ENCODE measurements at regions not wholly inside any gene's neighbourhood (a gene's known extent, or its start where the extent isn't known, plus 50 kb on each side); places are given as distances from the start of the nearest gene placed in this dataset.

GRCh38 chr9:117547904-117548303 is 133.0 kb upstream of the ASTN2 start:
- no peak for DNase-seq (ENCODE audit: low spot score)

- no peak for DNase-seq (ENCODE audit: low spot score)
Observed at GRCh38 chr9:117546894-117547678, 132.2 kb upstream of the ASTN2 start.

- DNase-seq (ENCODE audit: low spot score), result no peak
Observed at GRCh38 chr9:117545846-117546245, 131.0 kb upstream of the ASTN2 start.

- no peak for DNase-seq (ENCODE audit: low spot score)
Observed at GRCh38 chr9:117543089-117543488, 128.2 kb upstream of the ASTN2 start.

GRCh38 chr9:117542021-117542420 is 127.2 kb upstream of the ASTN2 start:
- no peak for DNase-seq (ENCODE audit: low spot score)

- DNase-seq (ENCODE audit: low spot score), result no peak
Observed at GRCh38 chr9:117541181-117541580, 126.3 kb upstream of the ASTN2 start.

GRCh38 chr9:117535973-117536372 is 121.1 kb upstream of the ASTN2 start:
- DNase-seq (ENCODE audit: low spot score), result no peak

- peak; percentile 36 for DNase-seq (ENCODE audit: low spot score)
Observed at GRCh38 chr9:117535434-117535833, 120.6 kb upstream of the ASTN2 start.

DNA sequence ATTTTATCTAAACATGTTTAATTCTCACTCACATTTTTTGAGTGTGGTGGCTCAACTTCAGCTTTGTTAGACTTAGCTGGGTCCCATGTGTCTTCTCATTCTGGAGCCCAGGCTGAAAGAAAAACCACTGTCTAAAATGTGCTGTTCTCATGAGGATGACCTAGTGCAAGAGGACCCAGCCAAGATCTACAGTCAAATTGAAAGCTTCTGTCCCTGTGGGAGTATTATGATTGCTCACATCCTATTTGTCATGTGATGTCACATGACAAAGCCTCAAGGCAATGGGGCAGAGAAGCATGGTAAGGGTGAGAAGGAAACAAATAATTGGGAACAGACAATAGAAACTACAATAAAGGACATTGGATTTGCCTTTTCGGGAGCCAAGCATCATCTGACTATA is 113.4 kb upstream of the ASTN2 start:
- DNase-seq (ENCODE audit: low spot score), result no peak

GRCh38 chr9:117526674-117527073 is 111.8 kb upstream of the ASTN2 start:
- DNase-seq (ENCODE audit: low spot score), result no peak

- DNase-seq (ENCODE audit: low spot score), result no peak
Observed at GRCh38 chr9:117523531-117524153, 108.8 kb upstream of the ASTN2 start.

GRCh38 chr9:117521293-117521692 is 106.4 kb upstream of the ASTN2 start:
- DNase-seq (ENCODE audit: low spot score), result no peak

DNA sequence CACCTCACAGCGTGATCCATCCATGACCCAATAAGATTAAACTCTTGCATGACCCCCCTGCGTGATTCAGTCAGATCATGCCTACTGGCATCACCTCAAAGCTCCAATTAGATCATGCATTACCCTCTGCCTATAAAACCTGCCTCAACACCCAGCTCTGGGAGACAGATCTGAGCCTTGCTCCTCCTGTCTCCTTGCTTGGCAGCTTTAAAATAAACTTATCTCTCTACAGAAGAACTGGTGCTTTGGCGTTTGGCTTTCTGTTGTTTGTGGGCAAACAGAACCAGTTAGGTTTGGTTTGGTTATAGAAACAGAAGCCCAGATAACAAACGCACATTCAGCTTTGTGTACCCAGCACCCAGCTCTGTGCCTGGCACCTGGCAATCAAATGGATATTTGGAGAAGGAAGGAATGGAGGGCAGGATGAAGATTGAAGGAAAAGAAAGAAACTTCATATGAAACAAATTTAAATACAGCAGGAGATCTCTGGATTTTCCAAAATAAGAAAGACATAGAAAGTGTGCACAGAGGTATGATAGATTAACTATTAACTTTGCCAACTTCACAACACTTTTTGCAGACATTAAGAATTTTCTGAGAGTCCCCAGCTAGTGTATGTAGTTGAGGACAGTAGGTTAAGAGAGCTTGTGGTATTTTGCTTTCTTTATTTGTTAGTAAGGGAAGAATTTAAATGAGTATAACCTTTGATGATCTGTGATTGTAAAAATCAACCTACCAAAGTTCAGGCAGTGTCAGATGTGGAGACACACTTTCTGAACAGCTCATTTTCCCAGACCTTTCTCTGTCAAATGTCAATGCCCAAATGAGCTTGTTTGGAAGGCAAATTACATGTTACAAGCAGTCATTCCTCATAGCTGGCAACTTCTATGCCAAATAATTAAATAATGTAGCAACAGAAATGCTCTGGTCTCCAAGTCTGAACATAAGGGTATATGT is 102.1 kb upstream of the ASTN2 start:
- no peak for DNase-seq (ENCODE audit: low spot score)

GRCh38 chr9:117511852-117512481 is 97.1 kb upstream of the ASTN2 start:
- no peak for DNase-seq (ENCODE audit: low spot score)

DNA sequence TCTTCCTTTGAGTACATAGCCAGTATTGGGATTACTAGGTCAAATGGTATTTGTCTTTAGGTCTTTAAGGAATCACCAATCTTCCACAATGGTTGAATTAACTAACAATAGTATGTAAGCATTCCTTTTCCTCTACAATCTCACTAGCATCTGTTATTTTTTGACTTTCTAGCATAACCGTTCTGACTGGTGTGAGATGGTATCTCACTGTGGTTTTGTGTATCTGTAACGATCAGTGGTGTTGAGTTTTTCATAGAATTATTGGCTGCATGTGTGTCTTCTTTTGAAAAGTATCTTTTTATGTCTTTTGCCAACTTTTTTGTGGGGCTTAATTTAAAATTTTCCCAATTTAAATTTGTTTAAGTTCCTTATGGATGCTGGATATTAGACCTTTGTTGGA is 81.5 kb upstream of the ASTN2 start:
- no peak for DNase-seq (ENCODE audit: low spot score)

DNA sequence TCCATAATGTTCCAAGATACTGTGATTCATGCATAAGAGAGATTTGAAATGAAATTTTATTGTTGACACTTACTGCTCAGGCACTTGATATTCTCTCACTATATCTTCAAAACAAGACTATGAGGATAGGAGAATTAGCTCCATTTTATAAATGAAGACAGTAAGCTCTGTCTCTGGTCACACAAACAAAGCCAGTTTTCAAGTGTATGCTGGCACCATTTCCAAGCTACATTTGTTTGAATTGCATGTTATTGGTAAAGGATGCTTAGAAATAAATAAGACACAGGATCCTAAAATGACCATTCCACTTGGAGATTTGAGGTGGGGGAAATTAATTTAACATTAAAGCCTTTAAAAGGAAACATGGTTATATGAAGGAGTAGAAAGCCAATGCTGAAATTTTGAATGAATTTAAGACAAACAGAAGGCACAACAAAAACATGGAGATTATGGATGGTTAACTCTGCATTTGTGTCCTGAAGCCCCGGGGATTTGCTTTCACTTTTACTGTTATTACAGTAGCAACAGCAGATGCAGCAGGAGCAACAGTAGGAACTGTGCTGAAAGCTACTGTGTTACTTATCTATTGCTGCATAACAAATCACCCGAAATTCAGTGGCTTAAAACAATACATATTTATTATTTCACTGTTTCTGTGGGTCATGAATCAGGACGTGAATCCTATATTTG is 79.7 kb upstream of the ASTN2 start:
- peak; percentile 96 for DNase-seq (ENCODE audit: low spot score)

GRCh38 chr9:117492476-117492875 is 77.6 kb upstream of the ASTN2 start:
- DNase-seq (ENCODE audit: low spot score), result peak; percentile 95

GRCh38 chr9:117491491-117491890 is 76.6 kb upstream of the ASTN2 start:
- no peak for DNase-seq (ENCODE audit: low spot score)

DNA sequence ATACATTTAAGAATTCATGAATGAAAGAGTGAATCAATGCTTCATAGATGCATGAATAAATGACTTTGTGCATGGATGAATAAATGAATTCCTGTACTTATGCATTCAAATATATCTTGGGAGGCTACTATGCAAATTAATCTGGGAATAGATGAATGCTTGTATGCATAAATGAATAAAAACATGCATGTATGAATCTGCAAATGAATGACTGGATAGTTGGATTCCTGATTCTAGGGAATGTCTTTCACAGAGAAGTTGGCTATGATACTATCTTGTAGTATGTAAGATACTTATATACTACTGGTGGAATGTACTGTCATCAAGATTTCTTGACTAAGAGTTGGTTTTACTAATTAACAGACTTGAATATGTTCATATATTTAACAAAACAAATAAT is 75.3 kb upstream of the ASTN2 start:
- DNase-seq (ENCODE audit: low spot score), result no peak

GRCh38 chr9:117488659-117489058 is 73.8 kb upstream of the ASTN2 start:
- no peak for DNase-seq (ENCODE audit: low spot score)

DNA sequence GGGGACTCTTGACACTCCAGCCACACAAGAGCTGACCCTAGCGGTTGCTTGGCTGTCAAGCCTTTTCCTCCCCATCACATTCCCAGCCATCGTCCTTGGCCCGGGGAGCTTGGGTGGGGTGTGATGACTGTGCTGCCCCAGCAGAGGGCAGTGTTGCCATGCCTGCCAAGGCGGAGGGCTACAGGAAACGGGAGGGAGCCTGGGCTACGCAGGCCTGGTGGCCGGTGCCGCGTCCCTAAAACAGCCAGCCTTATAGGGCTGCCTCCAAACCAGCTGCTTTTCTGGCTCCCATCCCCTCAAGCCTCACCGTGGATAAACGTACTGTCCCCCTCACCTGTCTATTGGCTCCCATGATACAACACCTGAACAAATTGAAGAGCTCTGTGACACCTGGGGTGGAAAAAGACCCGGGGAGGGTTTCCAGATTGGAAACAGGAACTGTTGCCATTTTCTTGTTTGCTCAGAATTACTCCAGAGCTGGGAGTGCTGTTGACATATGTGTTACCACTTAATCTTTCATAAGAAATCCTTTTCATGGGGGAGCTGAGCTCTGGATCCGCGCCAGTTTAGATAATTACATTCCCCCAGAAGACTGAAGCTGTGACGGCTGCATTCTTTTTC is 72.8 kb upstream of the ASTN2 start:
- DNase-seq (ENCODE audit: low spot score), result peak; percentile 82

Data from pons (tissue), 1 donor.